K562 (cell line): ENCODE measurements at regions not wholly inside any gene's neighbourhood (a gene's known extent, or its start where the extent isn't known, plus 50 kb on each side); places are given as distances from the start of the nearest gene placed in this dataset.

Source experiments
- ATAC-seq: fragments of 200-7000 bp; cut with Tn5 transposase; 3 replicates; pipeline ENCODE4 v1.9.1; 2020; ENCODE audit warnings: moderate library complexity
- BruUV-seq: library from RNA; stranded (reverse); fragments of 400-500 nt; replicated peaks from 2 replicates; lab custom pipeline; 2021; lab: Mats Ljungman, UMichigan
- CTCF ChIA-PET: fragments of 300-600 bp; formaldehyde crosslinking; extraction: SDS; loops from one replicate; lab custom pipeline; 2021; ENCODE audit warnings: low intra/inter-chr PET ratio; lab: Yijun Ruan, JAX
- POLR2A ChIA-PET: fragments of 300-600, 350-650 bp; sonication (Branson Sonifier 250); formaldehyde crosslinking; extraction: SDS; loops from one replicate; lab custom pipeline; 2021; ENCODE audit warnings: antibody characterized with exemption, inconsistent platforms; lab: Yijun Ruan, JAX
- DNase-seq, 4 experiments: peaks; one replicate each; pipeline versions ENCODE4 v3.0.0 to v3.0.0-alpha.2; 2011 to 2018; ENCODE audit warnings: low spot score in 3 of 4, mixed read lengths in 3 of 4; ENCODE audit errors: extremely low read depth in 1 of 4
- FAIRE-seq: peaks from 2 replicates; lab custom pipeline; 2011; peaks lifted over from hg19 to GRCh38; lab: Jason Lieb, UNC
- H2AFZ ChIP-seq: 2 replicates; pipeline ENCODE4 v1.6.0; 2011; ENCODE audit warnings: low read depth, low read length, control low read depth, inconsistent platforms
- H3K27ac ChIP-seq: fragments of 200-600 bp; 3 replicates; pipeline ENCODE4 v1.8.0; 2011; ENCODE audit warnings: low read depth, mild to moderate bottlenecking, control low read depth, inconsistent platforms, low read length, moderate library complexity, mixed read lengths; ENCODE audit errors: extremely low read depth
- H3K27me3 ChIP-seq, 2 experiments: fragments of 300-600 bp in 1 of 2; 2 replicates in 1 of 2; 3 replicates in 1 of 2; pipeline versions ENCODE4 v1.6.0 to v1.8.0; 2011; ENCODE audit warnings: inconsistent platforms in 2 of 2, low read length in 2 of 2, mild to moderate bottlenecking in 1 of 2, mixed read lengths in 1 of 2, moderate library complexity in 1 of 2; ENCODE audit not compliant: control insufficient read depth in 2 of 2, insufficient read depth in 2 of 2
- H3K36me3 ChIP-seq: fragments of 300-600 bp; 3 replicates; pipeline ENCODE4 v1.8.0; 2011; ENCODE audit warnings: mild to moderate bottlenecking, low read length, inconsistent platforms; ENCODE audit not compliant: control insufficient read depth, insufficient read depth
- H3K4me1 ChIP-seq, 2 experiments: fragments of 200-600 bp in 1 of 2; replicated peaks in 1 of 2; 2 replicates in 1 of 2; 3 replicates in 1 of 2; pipeline versions ENCODE4 v1.5.1 to v1.8.0; 2011; ENCODE audit warnings: inconsistent platforms in 2 of 2, low read length in 2 of 2, mild to moderate bottlenecking in 1 of 2, mixed read lengths in 1 of 2, moderate library complexity in 1 of 2; ENCODE audit not compliant: control insufficient read depth in 2 of 2, insufficient read depth in 2 of 2
- H3K4me2 ChIP-seq: 2 replicates; pipeline ENCODE4 v1.6.1; 2011; ENCODE audit warnings: low read length, control low read depth, inconsistent platforms, mixed read lengths; ENCODE audit not compliant: insufficient read depth
- H3K4me3 ChIP-seq: fragments of 200-600 bp; sonication (generic), shearing (Covaris generic); 2 replicates; pipeline ENCODE4 v1.5.1; 2016; ENCODE audit warnings: control low read depth, inconsistent platforms
- H3K79me2 ChIP-seq: fragments of 200-600 bp; 3 replicates; pipeline ENCODE4 v1.8.0; 2011; ENCODE audit warnings: low read length, inconsistent platforms; ENCODE audit not compliant: control insufficient read depth, insufficient read depth
- H3K9ac ChIP-seq, 2 experiments: 2 replicates each; pipeline versions ENCODE4 v1.6.0 to v1.6.1; 2011; ENCODE audit warnings: low read depth in 2 of 2, low read length in 2 of 2, control low read depth in 1 of 2, inconsistent platforms in 1 of 2, mild to moderate bottlenecking in 1 of 2, mixed read lengths in 1 of 2; ENCODE audit not compliant: insufficient read depth in 1 of 2
- H3K9me1 ChIP-seq: one replicate; pipeline ENCODE4 v1.6.0; 2011; ENCODE audit warnings: inconsistent platforms, mild to moderate bottlenecking, low read length, moderate library complexity; ENCODE audit not compliant: control insufficient read depth, insufficient read depth
- H3K9me3 ChIP-seq: replicated peaks from 2 replicates; pipeline ENCODE4 v1.5.1; 2011; ENCODE audit warnings: low read depth, low read length, inconsistent platforms; ENCODE audit not compliant: control insufficient read depth, insufficient read depth
- H4K20me1 ChIP-seq: replicated peaks from 2 replicates; pipeline ENCODE4 v1.6.1; 2011; ENCODE audit warnings: low read length, inconsistent platforms, mixed read lengths; ENCODE audit not compliant: control insufficient read depth, insufficient read depth
- ERF ChIP-seq: fragments of 450-650 bp; formaldehyde crosslinking; IDR thresholded peaks from 2 replicates; pipeline ENCODE4 v1.4.0; 2020; ENCODE audit warnings: mild to moderate bottlenecking, mixed read lengths
- FOXJ2 ChIP-seq: fragments of 200-800 bp; sonication (Bioruptor generic); IDR thresholded peaks from 2 replicates; pipeline ENCODE4 v1.6.1; 2016; ENCODE audit warnings: missing genetic modification characterization, missing compliant biosample characterization
- GTF2B ChIP-seq: IDR thresholded peaks from 2 replicates; pipeline ENCODE4 v1.6.1; 2011; ENCODE audit not compliant: insufficient read length; ENCODE audit errors: extremely low read depth
- MYC ChIP-seq, 2 experiments: fragments of 250-450 bp in 1 of 2; sonication (Bioruptor Pico) in 1 of 2; IDR thresholded peaks; 2 replicates each; pipeline versions ENCODE4 v1.5.1 to v1.6.1; 2012 to 2021; ENCODE audit warnings: low read depth in 2 of 2, borderline replicate concordance in 1 of 2, improper control_type of control experiment in 1 of 2, low read length in 1 of 2, mild to moderate bottlenecking in 1 of 2, moderate library complexity in 1 of 2
- PHF8 ChIP-seq: fragments of 200-600 bp; sonication (generic); IDR thresholded peaks from 2 replicates; pipeline ENCODE4 v1.6.1; 2012; ENCODE audit warnings: mixed run types, mild to moderate bottlenecking, inconsistent platforms, low read length, moderate library complexity, borderline replicate concordance
- RBM15 ChIP-seq: fragments of 200-400 bp; formaldehyde crosslinking; IDR thresholded peaks from 2 replicates; pipeline ENCODE4 v1.6.1; 2018; ENCODE audit warnings: mild to moderate bottlenecking, low read length, moderate library complexity; ENCODE audit not compliant: insufficient read depth
- RBM22 ChIP-seq: fragments of 200-400 bp; formaldehyde crosslinking; IDR thresholded peaks from 2 replicates; pipeline ENCODE4 v1.6.1; 2018; ENCODE audit warnings: low read length, low read depth; ENCODE audit not compliant: poor library complexity, severe bottlenecking
- ZKSCAN3 ChIP-seq: fragments of 250-450 bp; sonication (Bioruptor Pico); IDR thresholded peaks from 2 replicates; pipeline ENCODE4 v1.4.0; 2020
- ZNF165 ChIP-seq: fragments of 250-450 bp; sonication (Bioruptor Pico); IDR thresholded peaks from 2 replicates; pipeline ENCODE4 v1.4.0; 2020; ENCODE audit warnings: borderline replicate concordance
- ZNF175 ChIP-seq: fragments of 200-800 bp; sonication (Bioruptor generic); IDR thresholded peaks from 2 replicates; pipeline ENCODE4 v1.6.1; 2016; ENCODE audit warnings: low read depth, mild to moderate bottlenecking, missing genetic modification characterization, missing compliant biosample characterization
- ZNF232 ChIP-seq: sonication (generic); formaldehyde crosslinking; IDR thresholded peaks from 2 replicates; pipeline ENCODE4 v1.8.0; 2022; ENCODE audit warnings: mild to moderate bottlenecking, missing genetic modification reagents
- ZNF655 ChIP-seq: fragments of 250-450 bp; sonication (Bioruptor Pico); IDR thresholded peaks from 2 replicates; pipeline ENCODE4 v1.5.0; 2021
- WGBS: fragments of 100-300 bp; shearing (Covaris generic); methylation state at CpG from one replicate; pipeline ENCODE4 v1.1.6; 2016; ENCODE audit warnings: low coverage, mixed read lengths; ENCODE audit not compliant: insufficient coverage; ENCODE audit errors: missing lambda C conversion rate; 5-methylcytosine and 5-hydroxymethylcytosine counted together
- in situ Hi-C: fragments of 300-500 bp; cut with MboI; formaldehyde crosslinking; loops from 4 replicates; pipeline ENCODE4 v1.15.0; 2018; ENCODE audit warnings: inconsistent platforms, mixed read lengths
- intact Hi-C: fragments of 100-400 bp; cut with micrococcal nuclease; formaldehyde crosslinking; loops from 2 replicates; pipeline ENCODE4 v1.14.2; 2022
- TF ChIP-seq, protein P1 (sequence below): fragments of 450-650 bp; formaldehyde crosslinking; IDR thresholded peaks from 2 replicates; pipeline ENCODE4 v1.4.0; 2022; ENCODE audit warnings: missing genetic modification characterization
- TF ChIP-seq, protein P2 (sequence below), 2 experiments: fragments of 150-350 bp in 1 of 2; IDR thresholded peaks; 2 replicates each; pipeline ENCODE4 v1.6.1; 2012 to 2016; ENCODE audit warnings: low read depth in 2 of 2, low read length in 2 of 2, mild to moderate bottlenecking in 1 of 2, moderate library complexity in 1 of 2
- TF ChIP-seq, protein P3 (sequence below): fragments of 250-450 bp; sonication (Bioruptor Pico); IDR thresholded peaks from 2 replicates; pipeline ENCODE4 v1.8.0; 2021; ENCODE audit warnings: borderline replicate concordance, mild to moderate bottlenecking, moderate library complexity; ENCODE audit not compliant: poor library complexity, severe bottlenecking

GRCh38 chr6:71033171-71033570 is 76.3 kb upstream of the B3GAT2 start:
- H3K4me3 ChIP-seq = no peak overlapping the region
- ATAC-seq (no peak), FAIRE-seq (no peak), DNase-seq (no peak)
- no peaks in the 10 kb centered on the region for H3K36me3 ChIP-seq
- TF ChIP-seq, protein P1, sequence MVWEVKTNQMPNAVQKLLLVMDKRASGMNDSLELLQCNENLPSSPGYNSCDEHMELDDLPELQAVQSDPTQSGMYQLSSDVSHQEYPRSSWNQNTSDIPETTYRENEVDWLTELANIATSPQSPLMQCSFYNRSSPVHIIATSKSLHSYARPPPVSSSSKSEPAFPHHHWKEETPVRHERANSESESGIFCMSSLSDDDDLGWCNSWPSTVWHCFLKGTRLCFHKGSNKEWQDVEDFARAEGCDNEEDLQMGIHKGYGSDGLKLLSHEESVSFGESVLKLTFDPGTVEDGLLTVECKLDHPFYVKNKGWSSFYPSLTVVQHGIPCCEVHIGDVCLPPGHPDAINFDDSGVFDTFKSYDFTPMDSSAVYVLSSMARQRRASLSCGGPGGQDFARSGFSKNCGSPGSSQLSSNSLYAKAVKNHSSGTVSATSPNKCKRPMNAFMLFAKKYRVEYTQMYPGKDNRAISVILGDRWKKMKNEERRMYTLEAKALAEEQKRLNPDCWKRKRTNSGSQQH (CRISPR knock-in tag) = no peak
- TF ChIP-seq FOXJ2 (tag) (no peak), ZNF232 (no peak), ZNF165 (CRISPR knock-in tag) (no peak), ZKSCAN3 (CRISPR knock-in tag) (no peak), PHF8 (no peak), RBM15 (no peak), GTF2B (no peak), ZNF175 (no peak), ERF (CRISPR knock-in tag) (no peak), RBM22 (no peak), ZNF655 (CRISPR knock-in tag) (no peak), MYC (IDR thresholded peaks at IDR 0.05; ENCODE audit: low read depth, low read length) (no peak), MYC (CRISPR knock-in tag; IDR thresholded peaks at IDR 0.05; ENCODE audit: borderline replicate concordance, low read depth) (no peak)
- TF ChIP-seq, protein P2, sequence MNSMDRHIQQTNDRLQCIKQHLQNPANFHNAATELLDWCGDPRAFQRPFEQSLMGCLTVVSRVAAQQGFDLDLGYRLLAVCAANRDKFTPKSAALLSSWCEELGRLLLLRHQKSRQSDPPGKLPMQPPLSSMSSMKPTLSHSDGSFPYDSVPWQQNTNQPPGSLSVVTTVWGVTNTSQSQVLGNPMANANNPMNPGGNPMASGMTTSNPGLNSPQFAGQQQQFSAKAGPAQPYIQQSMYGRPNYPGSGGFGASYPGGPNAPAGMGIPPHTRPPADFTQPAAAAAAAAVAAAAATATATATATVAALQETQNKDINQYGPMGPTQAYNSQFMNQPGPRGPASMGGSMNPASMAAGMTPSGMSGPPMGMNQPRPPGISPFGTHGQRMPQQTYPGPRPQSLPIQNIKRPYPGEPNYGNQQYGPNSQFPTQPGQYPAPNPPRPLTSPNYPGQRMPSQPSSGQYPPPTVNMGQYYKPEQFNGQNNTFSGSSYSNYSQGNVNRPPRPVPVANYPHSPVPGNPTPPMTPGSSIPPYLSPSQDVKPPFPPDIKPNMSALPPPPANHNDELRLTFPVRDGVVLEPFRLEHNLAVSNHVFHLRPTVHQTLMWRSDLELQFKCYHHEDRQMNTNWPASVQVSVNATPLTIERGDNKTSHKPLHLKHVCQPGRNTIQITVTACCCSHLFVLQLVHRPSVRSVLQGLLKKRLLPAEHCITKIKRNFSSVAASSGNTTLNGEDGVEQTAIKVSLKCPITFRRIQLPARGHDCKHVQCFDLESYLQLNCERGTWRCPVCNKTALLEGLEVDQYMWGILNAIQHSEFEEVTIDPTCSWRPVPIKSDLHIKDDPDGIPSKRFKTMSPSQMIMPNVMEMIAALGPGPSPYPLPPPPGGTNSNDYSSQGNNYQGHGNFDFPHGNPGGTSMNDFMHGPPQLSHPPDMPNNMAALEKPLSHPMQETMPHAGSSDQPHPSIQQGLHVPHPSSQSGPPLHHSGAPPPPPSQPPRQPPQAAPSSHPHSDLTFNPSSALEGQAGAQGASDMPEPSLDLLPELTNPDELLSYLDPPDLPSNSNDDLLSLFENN (IDR thresholded peaks at IDR 0.05; ENCODE audit: low read depth in 2 of 2, low read length in 2 of 2) = no peak
- TF ChIP-seq, protein P3, sequence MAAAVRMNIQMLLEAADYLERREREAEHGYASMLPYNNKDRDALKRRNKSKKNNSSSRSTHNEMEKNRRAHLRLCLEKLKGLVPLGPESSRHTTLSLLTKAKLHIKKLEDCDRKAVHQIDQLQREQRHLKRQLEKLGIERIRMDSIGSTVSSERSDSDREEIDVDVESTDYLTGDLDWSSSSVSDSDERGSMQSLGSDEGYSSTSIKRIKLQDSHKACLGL (CRISPR knock-in tag) = no peak
- H3K27me3 ChIP-seq = no peaks in the 10 kb centered on the region
- H3K4me1 ChIP-seq = no peaks in the 10 kb centered on the region
- H3K9me1 ChIP-seq = no peaks in the 10 kb centered on the region
- ChIA-PET CTCF (no interaction called here), POLR2A (no interaction called here)
- H3K9ac ChIP-seq = no peak overlapping the region
- in situ Hi-C loops = no loop called here
- intact Hi-C loops = no loop called here
- H2AFZ ChIP-seq = no peak overlapping the region
- no peak overlapping the region for H3K4me2 ChIP-seq
- no peak overlapping the region for H3K27ac ChIP-seq
- H3K79me2 ChIP-seq = no peaks in the 10 kb centered on the region
- no peaks in the 10 kb centered on the region for H3K9me3 ChIP-seq
- H4K20me1 ChIP-seq = no peaks in the 10 kb centered on the region
- no TSS peak for BruUV-seq
- WGBS = 0% methylated on average over 1 of the region's 1 CpG
